K562 (cell line): ENCODE measurements at regions not wholly inside any gene's neighbourhood (a gene's known extent, or its start where the extent isn't known, plus 50 kb on each side); places are given as distances from the start of the nearest gene placed in this dataset.

Experiments used
- ATAC-seq: fragments of 200-7000 bp; cut with Tn5 transposase; 3 replicates; pipeline ENCODE4 v1.9.1; 2020; ENCODE audit warnings: moderate library complexity
- BruUV-seq: library from RNA; stranded (reverse); fragments of 400-500 nt; replicated peaks from 2 replicates; lab custom pipeline; 2021; lab: Mats Ljungman, UMichigan
- CTCF ChIA-PET: fragments of 300-600 bp; formaldehyde crosslinking; extraction: SDS; loops from one replicate; lab custom pipeline; 2021; ENCODE audit warnings: low intra/inter-chr PET ratio; lab: Yijun Ruan, JAX
- POLR2A ChIA-PET: fragments of 300-600, 350-650 bp; sonication (Branson Sonifier 250); formaldehyde crosslinking; extraction: SDS; loops from one replicate; lab custom pipeline; 2021; ENCODE audit warnings: antibody characterized with exemption, inconsistent platforms; lab: Yijun Ruan, JAX
- DNase-seq, 4 experiments: peaks; one replicate each; pipeline versions ENCODE4 v3.0.0 to v3.0.0-alpha.2; 2011 to 2018; ENCODE audit warnings: low spot score in 3 of 4, mixed read lengths in 3 of 4; ENCODE audit errors: extremely low read depth in 1 of 4
- FAIRE-seq: peaks from 2 replicates; lab custom pipeline; 2011; peaks lifted over from hg19 to GRCh38; lab: Jason Lieb, UNC
- H2AFZ ChIP-seq: 2 replicates; pipeline ENCODE4 v1.6.0; 2011; ENCODE audit warnings: low read depth, low read length, control low read depth, inconsistent platforms
- H3K27ac ChIP-seq: fragments of 200-600 bp; 3 replicates; pipeline ENCODE4 v1.8.0; 2011; ENCODE audit warnings: low read depth, mild to moderate bottlenecking, control low read depth, inconsistent platforms, low read length, moderate library complexity, mixed read lengths; ENCODE audit errors: extremely low read depth
- H3K27me3 ChIP-seq, 2 experiments: fragments of 300-600 bp in 1 of 2; 2 replicates in 1 of 2; 3 replicates in 1 of 2; pipeline versions ENCODE4 v1.6.0 to v1.8.0; 2011; ENCODE audit warnings: inconsistent platforms in 2 of 2, low read length in 2 of 2, mild to moderate bottlenecking in 1 of 2, mixed read lengths in 1 of 2, moderate library complexity in 1 of 2; ENCODE audit not compliant: control insufficient read depth in 2 of 2, insufficient read depth in 2 of 2
- H3K36me3 ChIP-seq: fragments of 300-600 bp; 3 replicates; pipeline ENCODE4 v1.8.0; 2011; ENCODE audit warnings: mild to moderate bottlenecking, low read length, inconsistent platforms; ENCODE audit not compliant: control insufficient read depth, insufficient read depth
- H3K4me1 ChIP-seq, 2 experiments: fragments of 200-600 bp in 1 of 2; replicated peaks in 1 of 2; 2 replicates in 1 of 2; 3 replicates in 1 of 2; pipeline versions ENCODE4 v1.5.1 to v1.8.0; 2011; ENCODE audit warnings: inconsistent platforms in 2 of 2, low read length in 2 of 2, mild to moderate bottlenecking in 1 of 2, mixed read lengths in 1 of 2, moderate library complexity in 1 of 2; ENCODE audit not compliant: control insufficient read depth in 2 of 2, insufficient read depth in 2 of 2
- H3K4me2 ChIP-seq: 2 replicates; pipeline ENCODE4 v1.6.1; 2011; ENCODE audit warnings: low read length, control low read depth, inconsistent platforms, mixed read lengths; ENCODE audit not compliant: insufficient read depth
- H3K4me3 ChIP-seq: fragments of 200-600 bp; sonication (generic), shearing (Covaris generic); 2 replicates; pipeline ENCODE4 v1.5.1; 2016; ENCODE audit warnings: control low read depth, inconsistent platforms
- H3K79me2 ChIP-seq: fragments of 200-600 bp; 3 replicates; pipeline ENCODE4 v1.8.0; 2011; ENCODE audit warnings: low read length, inconsistent platforms; ENCODE audit not compliant: control insufficient read depth, insufficient read depth
- H3K9ac ChIP-seq, 2 experiments: 2 replicates each; pipeline versions ENCODE4 v1.6.0 to v1.6.1; 2011; ENCODE audit warnings: low read depth in 2 of 2, low read length in 2 of 2, control low read depth in 1 of 2, inconsistent platforms in 1 of 2, mild to moderate bottlenecking in 1 of 2, mixed read lengths in 1 of 2; ENCODE audit not compliant: insufficient read depth in 1 of 2
- H3K9me1 ChIP-seq: one replicate; pipeline ENCODE4 v1.6.0; 2011; ENCODE audit warnings: inconsistent platforms, mild to moderate bottlenecking, low read length, moderate library complexity; ENCODE audit not compliant: control insufficient read depth, insufficient read depth
- H3K9me3 ChIP-seq: replicated peaks from 2 replicates; pipeline ENCODE4 v1.5.1; 2011; ENCODE audit warnings: low read depth, low read length, inconsistent platforms; ENCODE audit not compliant: control insufficient read depth, insufficient read depth
- H4K20me1 ChIP-seq: replicated peaks from 2 replicates; pipeline ENCODE4 v1.6.1; 2011; ENCODE audit warnings: low read length, inconsistent platforms, mixed read lengths; ENCODE audit not compliant: control insufficient read depth, insufficient read depth
- POLR2H ChIP-seq: IDR thresholded peaks from 2 replicates; pipeline ENCODE4 v1.6.1; 2016; ENCODE audit warnings: missing genetic modification characterization, low read depth, mild to moderate bottlenecking, control low read depth, missing compliant biosample characterization, moderate library complexity
- PURB ChIP-seq: sonication (generic); formaldehyde crosslinking; IDR thresholded peaks from 2 replicates; pipeline ENCODE4 v1.9.0; 2021; ENCODE audit warnings: low read depth, mild to moderate bottlenecking, missing genetic modification reagents
- TBL1XR1 ChIP-seq, 2 experiments: IDR thresholded peaks; 2 replicates each; pipeline ENCODE4 v1.6.1; 2012; ENCODE audit warnings: improper control_type of control experiment in 2 of 2, low read length in 2 of 2, mild to moderate bottlenecking in 1 of 2
- TEAD1 ChIP-seq, 2 experiments: fragments of 450-650 bp in 1 of 2; sonication (generic) in 1 of 2; formaldehyde crosslinking; IDR thresholded peaks; 2 replicates each; pipeline versions ENCODE4 v1.4.0 to v1.8.0; 2020 to 2022; ENCODE audit warnings: mild to moderate bottlenecking in 2 of 2, missing genetic modification reagents in 1 of 2
- TOE1 ChIP-seq, 2 experiments: fragments of 450-650 bp in 1 of 2; sonication (generic) in 1 of 2; formaldehyde crosslinking in 1 of 2; IDR thresholded peaks; 2 replicates each; pipeline versions ENCODE4 v1.7.1 to v1.8.0; 2016 to 2022; ENCODE audit warnings: borderline replicate concordance in 2 of 2, mild to moderate bottlenecking in 2 of 2, antibody characterized with exemption in 1 of 2, inconsistent platforms in 1 of 2, low read depth in 1 of 2, missing genetic modification reagents in 1 of 2, moderate library complexity in 1 of 2
- ZNF143 ChIP-seq: sonication (generic); formaldehyde crosslinking; IDR thresholded peaks from 2 replicates; pipeline ENCODE4 v1.9.0; 2022; ENCODE audit warnings: mild to moderate bottlenecking, missing genetic modification reagents
- ZNF311 ChIP-seq: fragments of 250-450 bp; sonication (Bioruptor Pico); IDR thresholded peaks from 2 replicates; pipeline ENCODE4 v1.4.0; 2020; ENCODE audit warnings: mild to moderate bottlenecking, moderate library complexity
- WGBS: fragments of 100-300 bp; shearing (Covaris generic); methylation state at CpG from one replicate; pipeline ENCODE4 v1.1.6; 2016; ENCODE audit warnings: low coverage, mixed read lengths; ENCODE audit not compliant: insufficient coverage; ENCODE audit errors: missing lambda C conversion rate; 5-methylcytosine and 5-hydroxymethylcytosine counted together
- in situ Hi-C: fragments of 300-500 bp; cut with MboI; formaldehyde crosslinking; loops from 4 replicates; pipeline ENCODE4 v1.15.0; 2018; ENCODE audit warnings: inconsistent platforms, mixed read lengths
- intact Hi-C: fragments of 100-400 bp; cut with micrococcal nuclease; formaldehyde crosslinking; loops from 2 replicates; pipeline ENCODE4 v1.14.2; 2022
- TF ChIP-seq, protein P1 (sequence below): sonication (generic); formaldehyde crosslinking; IDR thresholded peaks from 2 replicates; pipeline ENCODE4 v1.8.0; 2022; ENCODE audit warnings: mild to moderate bottlenecking, missing genetic modification reagents
- TF ChIP-seq, protein P2 (sequence below): fragments of 250-450 bp; sonication (Bioruptor Pico); IDR thresholded peaks from 2 replicates; pipeline ENCODE4 v1.4.0; 2020

DNA sequence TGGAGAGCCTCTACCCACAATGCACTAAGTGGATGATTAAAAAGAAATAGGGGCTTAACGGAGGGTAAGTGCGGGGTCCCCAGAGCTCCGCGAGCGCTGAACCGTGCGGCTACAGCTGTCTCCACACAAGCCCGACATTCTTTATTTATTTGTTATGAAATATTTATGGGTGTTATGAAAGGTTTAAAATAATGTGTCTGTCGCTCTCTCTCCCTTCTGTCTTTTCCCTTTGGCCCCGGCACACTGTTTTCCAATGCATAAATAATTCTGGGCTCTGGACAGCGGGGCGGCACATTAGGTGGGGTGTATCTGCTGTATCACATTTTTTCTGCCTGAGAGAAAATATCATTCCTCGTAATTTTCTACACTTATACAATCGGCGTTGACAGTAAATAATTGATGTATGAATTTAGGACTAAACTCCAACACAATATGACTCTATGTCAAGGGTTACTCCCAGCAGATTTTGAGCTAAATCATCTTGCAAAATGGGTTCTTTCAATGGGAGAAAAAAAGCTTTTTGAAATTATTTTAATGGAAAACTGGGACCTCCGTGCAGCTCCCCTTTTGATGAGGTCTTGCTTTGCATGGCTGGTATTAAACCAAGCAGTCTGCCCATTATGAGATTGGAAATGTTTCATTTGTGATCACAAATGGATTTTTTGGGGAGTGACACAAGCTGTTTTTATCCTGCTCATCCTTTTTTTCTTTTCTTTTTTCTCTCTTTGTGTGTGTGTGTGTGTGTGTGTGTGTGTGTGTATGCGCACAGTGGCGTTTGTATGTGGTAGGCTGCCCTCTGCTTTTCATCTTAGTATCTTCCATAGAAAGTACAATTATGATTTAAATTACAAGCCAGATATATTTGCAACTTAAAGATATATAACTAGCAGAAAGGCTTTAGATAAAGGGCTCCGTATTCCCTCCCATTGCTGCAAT, 370.6 kb upstream of the IRX4 start:
- ATAC-seq (no peak), FAIRE-seq (no peak), DNase-seq (no peak)
- Histone ChIP-seq H3K4me1 (no peaks in the 10 kb centered on the region), H3K27ac (no peak overlapping the region), H3K27me3 (peaks cover 0 to 45% of the 10 kb centered on the region in 2 experiments; a peak in 2 of 5 replicates), H4K20me1 (no peaks in the 10 kb centered on the region; the same call in 1 of the 2 replicates), H3K4me3 (no peak overlapping the region), H3K9me1 (no peaks in the 10 kb centered on the region), H2AFZ (no peak overlapping the region), H3K9ac (no peak overlapping the region), H3K9me3 (no peaks in the 10 kb centered on the region), H3K36me3 (no peaks in the 10 kb centered on the region), H3K79me2 (no peaks in the 10 kb centered on the region), H3K4me2 (no peak overlapping the region)
- ChIA-PET POLR2A (interaction anchor here (0.6 to 0.7 kb wide), 2 partner anchors 19 to 327 kb away, joined by 3 read pairs; no protein-coding TSS in a partner anchor), CTCF (no interaction called here)
- TF ChIP-seq, protein P1, sequence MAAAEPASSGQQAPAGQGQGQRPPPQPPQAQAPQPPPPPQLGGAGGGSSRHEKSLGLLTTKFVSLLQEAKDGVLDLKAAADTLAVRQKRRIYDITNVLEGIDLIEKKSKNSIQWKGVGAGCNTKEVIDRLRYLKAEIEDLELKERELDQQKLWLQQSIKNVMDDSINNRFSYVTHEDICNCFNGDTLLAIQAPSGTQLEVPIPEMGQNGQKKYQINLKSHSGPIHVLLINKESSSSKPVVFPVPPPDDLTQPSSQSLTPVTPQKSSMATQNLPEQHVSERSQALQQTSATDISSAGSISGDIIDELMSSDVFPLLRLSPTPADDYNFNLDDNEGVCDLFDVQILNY = no peak
- TF ChIP-seq PURB (CRISPR knock-in tag) = no peak
- in situ Hi-C loops (no loop called here), intact Hi-C loops (no loop called here)
- no TSS peak for BruUV-seq
- under 1% methylated on average over 19 of the region's 19 CpGs for WGBS

DNA sequence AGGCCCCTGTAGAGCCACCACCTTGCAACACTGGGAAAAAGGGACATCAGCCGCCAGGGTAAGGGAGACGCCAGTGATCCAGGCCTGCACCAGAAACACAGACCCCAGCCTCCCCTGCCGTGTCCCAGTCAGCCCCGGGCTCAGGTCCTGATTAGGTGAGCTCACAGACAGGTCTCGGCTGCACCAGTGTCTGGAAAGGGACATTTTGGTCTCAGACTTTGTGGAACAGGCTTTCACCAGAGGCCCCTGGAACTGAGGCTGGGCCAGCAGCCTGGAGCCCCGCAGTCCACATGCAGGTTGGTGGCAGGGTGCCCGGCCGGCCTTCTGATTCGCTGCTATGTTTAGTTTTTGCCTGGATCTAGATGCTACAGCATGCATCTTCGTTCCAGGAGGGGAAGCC, 369.0 kb upstream of the IRX4 start:
- no peak overlapping the region for H3K9ac ChIP-seq
- BruUV-seq = no TSS peak
- no peaks in the 10 kb centered on the region for H3K79me2 ChIP-seq
- H3K4me3 ChIP-seq = no peak overlapping the region
- no peak overlapping the region for H3K27ac ChIP-seq
- no peaks in the 10 kb centered on the region for H3K4me1 ChIP-seq
- WGBS = 1% methylated on average over 10 of the region's 10 CpGs
- in situ Hi-C loops = no loop called here
- intact Hi-C loops = no loop called here
- no peaks in the 10 kb centered on the region; the same call in 1 of the 2 replicates for H4K20me1 ChIP-seq
- H3K27me3 ChIP-seq = peaks cover 0 to 31% of the 10 kb centered on the region in 2 experiments; a peak in 2 of 5 replicates
- DNase-seq (no peak), FAIRE-seq (no peak), ATAC-seq (no peak)
- H3K4me2 ChIP-seq = no peak overlapping the region
- no peaks in the 10 kb centered on the region for H3K9me3 ChIP-seq
- no peaks in the 10 kb centered on the region for H3K9me1 ChIP-seq
- no peaks in the 10 kb centered on the region for H3K36me3 ChIP-seq
- H2AFZ ChIP-seq = no peak overlapping the region
- POLR2A ChIA-PET = no interaction called here
- CTCF ChIA-PET = no interaction called here
- no peak for TF ChIP-seq ZNF143
- TF ChIP-seq TOE1 (IDR thresholded peaks at IDR 0.05; ENCODE audit: borderline replicate concordance) = no peak
- no peak for TF ChIP-seq TOE1 (CRISPR knock-in tag; IDR thresholded peaks at IDR 0.05; ENCODE audit: borderline replicate concordance, low read depth)
- TF ChIP-seq ZNF311 (CRISPR knock-in tag) = no peak
- no peak for TF ChIP-seq POLR2H
- TF ChIP-seq TEAD1 (CRISPR knock-in tag; IDR thresholded peaks at IDR 0.05) = no peak
- no peak for TF ChIP-seq TBL1XR1 (IDR thresholded peaks at IDR 0.05; ENCODE audit: low read length in 2 of 2)
- TF ChIP-seq, protein P2, sequence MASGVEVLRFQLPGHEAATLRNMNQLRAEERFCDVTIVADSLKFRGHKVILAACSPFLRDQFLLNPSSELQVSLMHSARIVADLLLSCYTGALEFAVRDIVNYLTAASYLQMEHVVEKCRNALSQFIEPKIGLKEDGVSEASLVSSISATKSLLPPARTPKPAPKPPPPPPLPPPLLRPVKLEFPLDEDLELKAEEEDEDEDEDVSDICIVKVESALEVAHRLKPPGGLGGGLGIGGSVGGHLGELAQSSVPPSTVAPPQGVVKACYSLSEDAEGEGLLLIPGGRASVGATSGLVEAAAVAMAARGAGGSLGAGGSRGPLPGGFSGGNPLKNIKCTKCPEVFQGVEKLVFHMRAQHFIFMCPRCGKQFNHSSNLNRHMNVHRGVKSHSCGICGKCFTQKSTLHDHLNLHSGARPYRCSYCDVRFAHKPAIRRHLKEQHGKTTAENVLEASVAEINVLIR = no peak
